Stimulated activated naive CD4-positive, alpha-beta T cell (primary cell): ENCODE measurements at regions not wholly inside any gene's neighbourhood (a gene's known extent, or its start where the extent isn't known, plus 50 kb on each side); places are given as distances from the start of the nearest gene placed in this dataset.

Experiments
- DNase-seq, 6 experiments: peaks; one replicate each; lab custom pipeline; 2025; lab: John Stamatoyannopoulos, UW

DNA sequence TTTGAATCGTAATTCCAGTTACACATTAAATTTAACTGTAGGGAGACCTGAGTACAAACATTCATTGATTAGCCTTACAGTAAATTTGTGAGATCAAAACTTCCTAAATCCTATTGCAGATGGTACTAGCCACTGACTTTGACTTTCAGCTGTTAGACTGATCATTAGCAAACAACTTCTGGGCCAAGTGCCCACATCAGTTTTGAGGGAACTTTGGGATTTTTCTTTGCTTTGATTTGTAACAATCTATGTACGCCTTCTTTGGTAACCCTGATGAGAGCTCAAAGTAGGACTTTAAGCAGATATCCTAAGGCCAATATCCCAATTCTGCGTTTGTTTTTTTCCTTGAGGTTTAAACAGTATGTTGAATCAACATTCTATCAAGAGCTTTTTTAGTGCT is 131.5 kb downstream of the DLEU7 start:
- no peak for DNase-seq

DNA sequence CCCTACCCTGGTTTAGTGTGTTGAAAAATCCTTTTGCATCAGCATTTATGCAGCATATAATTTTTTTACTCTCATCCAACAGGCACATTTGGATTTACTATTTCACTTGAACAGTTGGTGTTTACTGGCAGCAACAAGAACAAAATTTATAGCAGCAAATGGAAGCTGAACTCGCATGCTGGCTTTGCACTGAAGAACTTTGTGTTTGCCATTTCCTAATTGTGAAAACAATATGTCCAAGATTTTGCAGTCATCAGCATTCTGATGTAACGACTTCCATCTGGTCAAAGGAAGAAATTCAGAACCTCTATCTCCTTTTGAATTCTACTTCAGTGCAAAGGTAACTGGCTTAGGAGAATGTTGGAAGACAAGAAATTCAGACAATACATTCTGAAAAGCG is 131.0 kb downstream of the DLEU7 start:
- DNase-seq: no peak

DNA sequence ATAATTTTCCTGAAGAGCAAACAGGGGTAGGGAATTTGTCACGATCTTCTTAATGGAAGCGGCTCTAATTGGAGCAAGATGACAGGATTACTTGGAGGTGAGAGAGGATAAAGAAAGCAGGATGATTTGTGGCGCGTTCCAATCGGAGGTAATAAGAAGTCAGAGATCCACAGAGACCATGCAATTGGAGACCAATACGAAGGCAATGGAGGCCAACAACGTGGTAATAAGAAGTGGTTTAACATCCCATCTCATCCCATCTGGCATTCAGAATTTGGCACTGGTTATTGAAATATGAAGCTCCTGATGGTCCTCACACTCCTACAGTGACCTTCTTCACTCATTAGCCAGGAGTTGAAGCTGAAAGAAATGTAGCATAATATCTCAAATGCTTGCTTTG is 130.6 kb downstream of the DLEU7 start:
- DNase-seq: no peak

DNA sequence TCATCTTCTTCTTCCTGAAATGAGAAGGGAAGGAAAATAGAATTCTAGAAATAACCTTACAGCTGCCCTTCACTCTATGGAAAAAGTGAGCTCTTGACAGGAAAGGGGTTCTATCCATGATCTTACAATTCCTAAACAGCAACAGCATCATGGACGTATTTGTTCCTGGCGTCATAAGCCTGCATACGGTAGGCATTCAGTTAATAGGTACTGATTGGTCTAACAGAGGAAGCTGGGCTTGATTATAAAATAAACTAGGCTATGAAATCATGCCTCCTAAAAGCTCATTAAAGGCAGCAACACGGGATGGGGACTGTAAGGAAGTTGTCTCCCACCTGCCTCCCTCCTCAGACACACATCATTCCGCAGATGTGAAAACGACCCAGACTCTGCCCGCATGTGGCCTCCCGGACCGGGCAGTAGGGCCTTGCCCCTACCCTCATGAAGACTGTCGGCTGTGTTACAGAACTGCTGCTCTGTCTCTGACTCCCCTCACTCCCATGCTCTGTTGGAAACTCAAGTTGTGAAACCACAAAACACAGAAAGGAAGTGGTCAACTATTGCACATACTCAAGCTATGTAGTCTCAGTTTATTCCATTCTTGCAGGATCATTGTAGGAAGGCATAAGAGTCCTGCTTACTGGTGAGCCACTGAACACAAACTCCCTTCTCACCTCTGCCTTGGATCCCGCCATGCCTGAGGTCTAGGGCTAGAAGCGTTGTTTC is 129.8 kb downstream of the DLEU7 start:
- peak in 2 of 6 experiments; percentile 13 to 15 for DNase-seq

DNA sequence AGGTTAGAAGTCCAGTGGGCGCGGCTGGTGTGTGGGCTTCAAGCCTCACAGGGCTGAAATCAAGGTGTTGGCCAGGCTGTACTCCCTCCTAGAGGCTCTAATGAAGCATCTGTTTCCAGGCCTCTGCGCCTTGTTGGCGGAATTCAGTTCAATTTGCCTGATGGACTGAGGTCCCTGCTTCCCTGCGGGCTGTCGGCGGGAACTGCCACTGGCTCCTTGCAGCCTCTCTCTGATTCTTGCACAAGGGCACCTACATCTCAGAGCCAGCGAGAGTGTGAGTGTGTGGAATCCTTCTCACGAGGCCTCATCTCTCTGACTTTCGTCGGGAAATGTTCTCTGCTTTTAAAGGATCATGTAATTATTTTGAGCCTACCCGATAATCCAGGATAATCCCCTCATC is 128.6 kb downstream of the DLEU7 start:
- DNase-seq: no peak

DNA sequence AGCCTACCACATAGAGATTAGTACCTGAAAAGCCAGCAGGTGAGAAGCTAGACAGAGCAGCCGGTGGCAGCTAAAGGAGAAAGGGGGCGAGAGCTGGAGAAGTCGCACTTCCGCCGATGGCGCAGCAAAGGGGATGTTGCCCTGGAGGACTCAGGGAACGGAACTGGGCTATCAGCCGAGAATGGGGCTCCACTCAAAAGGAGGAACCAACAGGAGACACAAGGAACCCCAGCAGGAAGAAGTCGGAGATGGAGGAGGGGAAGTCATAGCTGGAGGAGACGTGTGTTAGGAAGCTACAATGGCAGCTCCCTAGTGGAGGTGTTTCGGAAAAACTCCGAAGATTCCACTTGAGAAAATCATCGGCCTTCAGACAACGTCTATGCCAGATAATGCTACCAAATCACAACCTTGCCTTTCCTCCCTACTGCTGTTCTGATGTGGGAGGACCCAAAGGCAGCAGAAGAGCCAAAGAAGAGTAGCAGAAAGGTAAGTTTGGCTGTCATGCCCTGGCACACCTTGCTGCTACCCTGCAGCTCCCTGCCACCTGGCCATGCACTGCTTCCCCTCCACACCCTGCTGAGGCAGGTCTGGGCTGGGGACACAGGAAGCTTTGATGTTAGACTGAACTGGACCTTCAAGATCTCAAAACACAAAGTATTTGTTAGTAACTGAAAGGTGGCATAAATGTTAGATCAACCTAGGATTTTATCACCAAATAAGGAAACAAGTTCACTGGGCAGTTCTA is 127.9 kb downstream of the DLEU7 start:
- no peak for DNase-seq

DNA sequence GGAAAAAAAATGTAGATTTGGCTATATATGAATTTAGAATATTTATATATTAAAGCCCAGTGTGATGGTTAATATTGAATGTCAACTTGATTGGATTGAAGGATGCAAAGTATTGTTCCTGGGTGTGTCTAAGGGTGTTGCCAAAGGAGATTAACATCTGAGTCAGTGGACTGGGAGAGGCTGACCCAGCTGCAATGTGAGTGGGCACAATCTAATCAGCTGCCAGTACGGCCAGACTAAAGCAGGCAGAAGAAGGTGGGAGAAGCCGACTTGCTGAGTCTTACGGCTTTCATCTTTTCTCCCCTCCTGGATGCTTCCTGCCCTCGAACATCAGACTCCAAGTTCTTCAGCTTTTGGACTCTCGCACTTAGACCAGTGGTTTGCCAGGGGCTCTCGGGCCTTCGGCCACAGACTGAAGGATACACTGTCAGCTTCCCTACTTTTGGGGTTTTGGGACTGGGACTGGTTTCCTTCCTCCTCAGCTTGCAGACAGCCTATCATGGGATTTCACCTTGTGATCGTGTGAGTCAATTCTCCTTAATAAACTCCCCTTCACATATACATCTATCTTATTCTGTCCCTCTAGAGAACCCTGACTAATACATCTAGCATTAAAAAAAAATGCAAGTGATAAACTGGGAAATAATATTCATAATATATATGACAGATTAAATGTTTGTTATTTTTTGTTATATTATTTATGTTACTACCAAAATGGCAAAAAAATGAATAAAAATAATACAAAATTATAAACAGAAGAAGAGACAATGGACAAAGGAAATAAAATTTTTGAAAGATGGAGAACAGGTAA is 122.4 kb downstream of the DLEU7 start:
- DNase-seq: no peak

DNA sequence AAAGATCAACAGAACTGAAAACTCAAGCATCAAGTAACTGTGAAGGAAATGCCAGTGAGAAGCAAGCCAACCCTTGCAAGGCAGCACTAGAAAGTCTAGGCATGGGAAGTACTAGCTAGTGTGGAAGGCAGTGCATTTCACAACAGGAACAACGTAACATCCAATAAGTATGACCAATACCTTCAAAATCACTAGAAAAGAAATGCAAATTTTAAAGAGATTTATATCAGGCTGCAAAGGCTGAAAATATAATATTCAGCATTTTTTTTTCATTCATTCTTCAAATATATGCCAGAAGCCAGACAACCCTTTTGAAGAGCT is 121.9 kb downstream of the DLEU7 start:
- DNase-seq: no peak

DNA sequence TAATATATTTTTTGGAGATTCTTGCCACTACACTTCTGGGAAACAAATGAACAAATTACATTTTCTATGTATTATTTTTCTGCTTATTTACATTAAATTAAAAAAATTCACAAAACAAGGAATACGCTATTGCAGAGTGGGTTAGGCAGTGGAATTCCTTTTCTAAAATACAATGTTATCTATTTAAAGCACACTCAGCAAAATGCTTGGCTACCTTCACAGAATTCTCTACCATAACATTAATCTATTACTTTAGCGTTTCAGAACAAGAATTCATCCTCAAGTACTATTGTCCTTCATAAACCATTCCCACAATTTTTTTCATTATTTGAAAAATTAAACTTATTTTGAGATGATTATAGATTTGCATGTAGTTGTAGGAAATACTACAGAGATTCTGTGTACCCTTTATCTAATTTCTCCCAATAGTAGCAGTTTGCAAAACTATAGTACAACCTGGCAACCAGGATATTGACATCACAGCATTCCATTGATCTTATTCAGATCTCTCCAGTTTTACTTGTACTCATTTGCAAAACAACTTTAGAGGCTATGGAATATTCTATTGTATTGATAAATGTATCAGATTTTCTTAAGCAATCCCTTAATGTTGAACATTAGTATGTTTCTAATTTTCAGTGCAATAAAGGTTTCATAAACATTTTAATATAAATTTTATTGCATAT is 120.9 kb downstream of the DLEU7 start:
- DNase-seq: no peak

DNA sequence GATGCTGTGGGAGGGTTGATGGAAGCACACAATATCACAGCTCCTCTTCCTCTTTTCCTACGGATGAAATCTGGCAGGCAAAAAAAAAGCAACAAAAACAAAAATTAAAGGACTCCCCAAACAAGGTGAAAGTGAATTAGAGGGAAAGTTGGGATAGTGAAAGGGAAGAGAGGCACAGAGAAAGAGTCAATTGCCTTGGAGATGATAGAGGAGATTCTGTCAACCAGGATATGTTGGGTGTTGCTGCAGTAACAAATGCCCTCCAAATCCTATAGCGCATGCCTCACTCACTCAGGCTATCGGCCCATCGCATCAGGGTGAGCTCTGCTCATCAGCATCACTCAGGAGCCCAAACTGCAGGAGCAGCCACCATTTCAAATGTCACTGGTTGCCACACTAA is 119.1 kb downstream of the DLEU7 start:
- no peak for DNase-seq

DNA sequence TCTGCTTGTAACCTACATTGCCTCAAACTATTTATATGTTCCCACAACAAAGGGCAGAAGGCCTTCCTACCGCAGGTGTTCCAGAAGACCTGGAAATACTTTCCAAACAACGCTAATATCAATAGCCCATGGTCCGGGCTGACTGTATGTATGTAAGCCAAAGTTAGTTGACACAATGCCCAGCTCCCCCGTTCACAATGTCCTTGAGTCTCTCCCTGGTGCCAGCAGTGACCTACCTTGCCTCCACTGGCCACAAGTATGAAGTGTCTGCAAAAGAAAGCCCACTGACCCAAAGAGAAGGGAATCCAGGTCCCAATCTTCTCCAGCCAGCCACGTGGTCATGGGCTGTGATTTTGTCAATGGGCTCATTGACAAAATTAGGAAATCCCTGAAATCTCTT is 118.6 kb downstream of the DLEU7 start:
- DNase-seq: no peak

DNA sequence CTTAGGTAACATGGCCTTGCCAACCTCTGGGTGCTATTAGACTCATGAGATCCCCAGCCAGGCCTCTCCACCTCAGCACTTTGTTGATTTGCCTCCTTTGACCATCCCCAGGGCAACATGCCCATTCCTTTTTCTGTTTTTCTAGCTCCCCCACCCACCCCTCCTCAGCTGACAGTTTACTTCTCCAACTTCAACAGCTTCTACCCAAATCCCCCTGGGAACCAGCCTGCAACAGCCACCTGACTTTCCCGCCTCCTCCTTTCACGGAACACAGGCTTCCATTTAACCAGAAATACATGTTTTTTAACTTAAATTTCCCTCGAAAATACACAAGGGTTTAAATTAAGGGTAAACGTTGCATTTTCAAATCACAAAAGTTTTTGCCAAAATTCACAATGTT is 117.3 kb downstream of the DLEU7 start:
- DNase-seq: no peak

DNA sequence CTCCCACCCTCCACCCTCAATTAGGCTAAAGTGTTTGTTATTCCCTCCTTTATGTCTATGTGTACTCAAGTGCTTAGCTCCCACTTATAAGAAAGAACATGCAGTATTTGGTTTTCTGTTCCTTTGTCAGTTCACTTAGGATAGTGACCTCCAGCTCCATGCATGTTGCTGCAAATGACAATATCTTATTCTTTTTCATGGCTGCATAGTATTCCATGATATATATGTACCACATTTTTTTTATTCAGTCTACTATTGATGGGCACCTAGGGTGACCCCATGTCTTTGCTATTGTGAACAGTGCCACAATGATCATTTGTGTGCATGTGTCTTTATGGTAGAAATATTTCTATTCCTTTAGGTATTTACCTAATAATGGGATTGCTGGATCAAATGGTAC is 114.3 kb downstream of the DLEU7 start:
- no peak for DNase-seq

DNA sequence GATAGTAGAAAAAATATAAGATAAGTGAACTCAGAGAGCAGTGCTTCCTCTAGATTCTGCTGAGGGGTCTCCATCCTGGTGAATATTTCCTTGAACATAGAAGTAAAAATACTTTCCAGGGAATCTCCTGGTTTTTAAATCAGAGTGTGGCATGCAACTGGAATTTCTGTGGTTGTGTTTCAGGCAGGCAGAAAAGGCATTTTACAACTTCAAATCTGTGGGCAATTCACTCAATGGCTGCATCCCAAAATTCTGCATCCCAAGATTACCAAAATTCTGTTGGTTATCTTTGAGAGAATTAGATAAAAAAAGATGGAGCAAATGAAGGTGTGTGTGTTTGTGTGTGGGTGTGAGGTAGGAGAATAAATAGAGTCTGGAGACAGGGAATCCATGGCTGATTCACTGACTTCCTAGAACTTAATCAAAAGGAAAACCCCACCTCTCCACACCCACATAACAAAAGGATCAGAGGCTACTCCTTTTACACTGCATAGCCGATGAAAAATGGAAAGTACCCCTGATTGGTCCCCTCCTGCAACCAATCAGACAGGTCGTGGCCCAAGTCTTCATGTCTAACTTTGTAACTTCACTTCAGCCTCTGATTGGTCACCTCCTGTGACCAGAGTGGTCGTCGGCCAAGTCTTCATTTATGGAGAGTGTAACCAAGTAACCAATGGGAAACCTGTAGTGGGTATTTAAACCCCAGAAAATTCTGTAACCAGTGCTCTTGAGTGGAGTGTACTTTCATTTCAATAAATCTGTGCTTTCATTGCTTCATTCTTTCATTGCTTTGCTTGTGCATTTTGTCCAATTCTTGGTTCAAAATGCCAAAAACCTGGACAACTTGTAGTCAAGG is 112.8 kb downstream of the DLEU7 start:
- DNase-seq: no peak

DNA sequence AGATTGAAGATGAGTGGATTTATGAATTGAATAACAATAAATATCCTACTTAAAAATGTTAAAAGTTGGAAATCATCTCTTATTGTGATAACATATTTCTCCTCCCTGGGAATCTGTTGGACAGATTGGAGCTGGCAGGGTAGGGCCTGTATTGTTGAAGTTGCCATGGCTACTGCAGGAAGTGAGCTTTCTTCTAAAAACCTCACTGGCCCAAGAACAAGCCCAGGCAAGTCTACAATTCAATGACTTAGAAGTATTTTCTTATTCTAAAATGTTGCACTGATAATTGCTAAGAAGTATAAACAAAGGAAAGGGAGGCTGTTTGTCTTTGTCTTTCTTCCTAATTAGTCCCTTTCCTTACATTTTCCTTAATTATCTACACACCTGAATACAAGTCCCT is 112.1 kb downstream of the DLEU7 start:
- no peak for DNase-seq

DNA sequence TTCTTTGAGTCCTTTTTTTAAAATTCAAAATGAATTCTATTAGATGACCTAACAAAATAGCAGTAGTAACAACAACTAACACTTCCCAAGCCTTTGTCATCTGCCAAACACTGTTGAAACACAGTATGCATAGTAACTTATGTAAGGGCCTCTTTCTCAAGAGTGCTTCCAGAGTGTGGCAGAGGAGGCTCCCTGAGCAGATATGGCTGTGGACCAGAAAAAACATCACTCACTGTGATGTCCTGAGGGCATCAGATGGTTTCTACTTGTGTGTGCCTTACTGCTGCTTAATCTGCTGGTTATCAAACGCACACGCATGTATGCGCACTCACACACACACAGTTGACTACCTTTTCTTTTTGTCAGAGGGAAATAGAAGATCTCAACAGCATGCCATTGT is 110.8 kb downstream of the DLEU7 start:
- DNase-seq: no peak

DNA sequence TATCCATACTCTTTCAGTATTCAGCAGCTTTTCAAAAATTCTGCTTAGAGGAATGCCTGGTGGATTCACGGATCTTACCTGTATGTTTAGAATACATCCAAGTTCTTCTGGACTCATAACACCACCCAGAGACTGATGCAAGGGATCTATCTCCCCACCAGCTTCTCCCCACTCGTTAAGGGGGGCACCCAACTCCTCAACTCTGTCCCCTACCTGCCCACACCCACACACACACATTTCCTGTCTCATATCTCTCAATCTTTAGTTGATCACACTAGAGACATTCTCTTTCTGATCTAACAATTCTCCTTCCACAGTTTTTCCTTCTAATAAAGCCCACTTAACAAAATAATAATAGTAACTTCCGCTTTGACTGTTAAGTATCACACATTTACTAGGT is 110.1 kb downstream of the DLEU7 start:
- DNase-seq: no peak

DNA sequence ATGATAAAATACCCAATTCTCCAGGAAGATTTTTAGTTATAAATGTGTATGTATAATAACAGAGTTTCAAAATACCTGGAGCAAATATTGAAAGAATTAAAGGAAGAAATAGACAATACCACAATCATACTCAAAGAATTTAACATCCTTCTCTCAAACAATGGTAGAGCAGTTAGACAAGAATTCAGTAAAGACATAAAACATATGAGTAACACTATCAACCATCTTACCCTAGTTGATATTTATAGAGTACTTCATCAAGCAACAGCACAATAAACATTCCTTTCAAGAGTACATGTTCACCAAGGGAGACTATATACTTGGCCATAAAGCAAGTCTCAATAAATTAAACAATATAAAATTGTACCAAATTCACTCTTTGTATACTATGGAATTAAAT is 108.4 kb downstream of the DLEU7 start:
- DNase-seq: no peak

DNA sequence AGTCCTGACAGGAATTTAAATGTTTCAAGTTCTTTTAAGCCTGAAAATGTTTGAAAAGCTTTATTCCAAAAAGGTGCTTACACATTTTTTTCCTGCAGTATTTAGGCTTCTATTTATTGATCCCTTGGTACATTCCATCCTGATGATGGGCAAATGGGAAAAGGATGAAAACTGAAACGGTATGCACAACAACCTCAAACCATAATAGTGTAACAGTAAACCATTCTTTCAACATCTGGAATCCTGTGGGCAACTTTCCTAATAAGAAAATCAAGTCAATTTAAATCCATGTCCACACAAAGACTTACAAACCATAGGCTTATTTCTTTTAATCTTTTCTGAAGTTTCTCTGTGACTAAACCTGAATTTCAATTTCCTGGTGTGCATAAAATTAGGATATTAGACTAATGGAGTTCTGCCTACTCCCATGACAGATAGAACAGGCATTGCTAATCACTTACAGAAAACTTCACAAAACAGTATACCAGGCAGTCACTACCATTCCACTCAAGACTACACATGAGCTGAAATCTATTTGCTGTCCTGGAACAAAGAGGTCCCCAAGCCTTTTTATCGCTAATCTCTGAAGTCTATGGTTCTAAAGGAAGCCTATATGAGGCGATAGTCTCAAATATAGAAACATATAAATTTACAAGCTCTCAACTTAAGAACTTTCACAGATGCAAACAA is 103.3 kb downstream of the DLEU7 start:
- no peak for DNase-seq

DNA sequence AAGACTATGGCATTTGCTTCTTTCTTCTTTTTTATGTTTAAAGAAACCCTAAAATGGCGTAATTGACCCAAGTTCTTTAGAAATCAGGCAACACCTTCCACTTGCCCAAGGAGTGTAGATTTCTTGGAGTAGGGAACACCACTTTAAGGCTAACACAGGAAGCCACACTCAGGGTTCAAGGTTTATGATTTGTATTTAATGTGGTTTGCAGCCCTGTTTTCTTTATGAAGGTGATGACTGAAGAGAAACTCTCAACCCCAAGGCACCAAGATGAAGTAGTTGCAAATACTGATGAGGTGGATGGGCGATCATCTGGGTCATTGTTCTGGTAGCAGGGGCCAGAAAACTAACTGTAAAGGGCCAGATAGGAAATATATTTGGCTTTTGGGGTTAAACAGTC is 101.1 kb downstream of the DLEU7 start:
- no peak for DNase-seq

DNA sequence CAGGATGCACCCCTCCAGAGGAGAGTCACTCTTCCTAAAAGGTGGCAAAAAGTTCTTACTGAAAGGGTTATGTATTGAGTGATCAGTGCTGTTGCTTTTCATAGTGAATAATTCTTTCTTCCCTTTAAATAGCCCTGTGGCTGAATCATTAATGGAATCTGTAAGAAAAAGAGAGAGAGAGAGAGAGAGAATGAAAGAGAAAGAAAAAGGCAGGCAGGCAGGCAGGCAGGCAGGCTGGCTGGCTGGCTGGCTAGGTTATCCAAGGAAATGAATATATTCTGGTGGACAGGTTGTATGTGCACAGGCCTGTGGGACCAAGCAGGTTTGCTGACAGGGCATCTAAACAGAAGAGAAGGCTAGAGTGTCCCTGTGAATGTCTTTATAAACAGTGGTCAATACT is 100.5 kb downstream of the DLEU7 start:
- DNase-seq: no peak
